ENCODE measurements at regions not wholly inside any gene's neighbourhood (a gene's known extent, or its start where the extent isn't known, plus 50 kb on each side); places are given as distances from the start of the nearest gene placed in this dataset.
"Not testable (repeated sequence)": the region's sequence is repeated elsewhere in the genome, so short reads cannot be mapped to it uniquely, and the experiment has no call there.

DNA sequence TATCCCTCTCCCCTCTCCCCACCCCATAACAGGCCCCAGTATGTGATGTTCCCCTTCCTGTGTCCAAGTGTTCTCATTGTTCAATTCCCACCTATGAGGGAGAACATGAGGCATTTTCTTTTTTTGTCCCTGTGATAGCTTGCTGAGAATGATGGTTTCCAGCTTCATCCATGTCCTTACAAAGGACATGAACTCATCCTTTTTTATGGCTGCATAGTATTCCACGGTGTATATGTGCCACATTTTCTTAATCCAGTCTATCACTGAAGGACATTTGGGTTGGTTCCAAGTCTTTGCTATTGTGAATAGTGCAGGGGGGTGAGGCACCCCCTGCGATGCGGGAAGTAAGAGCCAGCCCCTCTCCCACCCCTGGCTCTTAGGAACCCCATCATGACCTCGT is 73.2 kb upstream of the RUBCNL start:
- TF ChIP-seq, protein P1, sequence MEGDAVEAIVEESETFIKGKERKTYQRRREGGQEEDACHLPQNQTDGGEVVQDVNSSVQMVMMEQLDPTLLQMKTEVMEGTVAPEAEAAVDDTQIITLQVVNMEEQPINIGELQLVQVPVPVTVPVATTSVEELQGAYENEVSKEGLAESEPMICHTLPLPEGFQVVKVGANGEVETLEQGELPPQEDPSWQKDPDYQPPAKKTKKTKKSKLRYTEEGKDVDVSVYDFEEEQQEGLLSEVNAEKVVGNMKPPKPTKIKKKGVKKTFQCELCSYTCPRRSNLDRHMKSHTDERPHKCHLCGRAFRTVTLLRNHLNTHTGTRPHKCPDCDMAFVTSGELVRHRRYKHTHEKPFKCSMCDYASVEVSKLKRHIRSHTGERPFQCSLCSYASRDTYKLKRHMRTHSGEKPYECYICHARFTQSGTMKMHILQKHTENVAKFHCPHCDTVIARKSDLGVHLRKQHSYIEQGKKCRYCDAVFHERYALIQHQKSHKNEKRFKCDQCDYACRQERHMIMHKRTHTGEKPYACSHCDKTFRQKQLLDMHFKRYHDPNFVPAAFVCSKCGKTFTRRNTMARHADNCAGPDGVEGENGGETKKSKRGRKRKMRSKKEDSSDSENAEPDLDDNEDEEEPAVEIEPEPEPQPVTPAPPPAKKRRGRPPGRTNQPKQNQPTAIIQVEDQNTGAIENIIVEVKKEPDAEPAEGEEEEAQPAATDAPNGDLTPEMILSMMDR (conservative IDR thresholded peaks at IDR 0.05 in 1 of 2, IDR thresholded peaks at IDR 0.05 in 1 of 2; ENCODE audit: extremely low read depth in 1 of 2, insufficient read depth in 1 of 2, low read depth in 1 of 2, low read length in 2 of 2) = not testable (repeated sequence)
- TF ChIP-seq EZH2 (IDR thresholded peaks at IDR 0.05; ENCODE audit: borderline replicate concordance, low read length) = not testable (repeated sequence)

All from mammary epithelial cell (primary cell).